Gastrocnemius medialis (tissue), 4 donors: ENCODE measurements at regions not wholly inside any gene's neighbourhood (a gene's known extent, or its start where the extent isn't known, plus 50 kb on each side); places are given as distances from the start of the nearest gene placed in this dataset.

Experiments used
- POLR2A ChIP-seq, 2 donors: fragments of 450-650 bp; IDR thresholded peaks; one replicate each; pipeline ENCODE4 v1.6.1; 2017; ENCODE audit warnings: antibody characterized with exemption in 2 of 2, mild to moderate bottlenecking in 2 of 2, moderate library complexity in 2 of 2
- TF ChIP-seq, protein P1 (sequence below), 5 experiments: fragments of 450-650 bp in 3 of 5; fragments of 200-600 bp in 2 of 5; sonication (generic) in 2 of 5; IDR thresholded peaks in 4 of 5; conservative IDR thresholded peaks in 1 of 5; 1 replicate in 4 of 5; 2 replicates in 1 of 5; pipeline ENCODE4 v1.5.1; 2016 to 2019; ENCODE audit warnings: antibody characterized with exemption in 5 of 5, mild to moderate bottlenecking in 3 of 5, moderate library complexity in 3 of 5

GRCh38 chr5:52455920-52456319 lies 331.8 kb upstream of the ITGA1 start:
- TF ChIP-seq, protein P1, sequence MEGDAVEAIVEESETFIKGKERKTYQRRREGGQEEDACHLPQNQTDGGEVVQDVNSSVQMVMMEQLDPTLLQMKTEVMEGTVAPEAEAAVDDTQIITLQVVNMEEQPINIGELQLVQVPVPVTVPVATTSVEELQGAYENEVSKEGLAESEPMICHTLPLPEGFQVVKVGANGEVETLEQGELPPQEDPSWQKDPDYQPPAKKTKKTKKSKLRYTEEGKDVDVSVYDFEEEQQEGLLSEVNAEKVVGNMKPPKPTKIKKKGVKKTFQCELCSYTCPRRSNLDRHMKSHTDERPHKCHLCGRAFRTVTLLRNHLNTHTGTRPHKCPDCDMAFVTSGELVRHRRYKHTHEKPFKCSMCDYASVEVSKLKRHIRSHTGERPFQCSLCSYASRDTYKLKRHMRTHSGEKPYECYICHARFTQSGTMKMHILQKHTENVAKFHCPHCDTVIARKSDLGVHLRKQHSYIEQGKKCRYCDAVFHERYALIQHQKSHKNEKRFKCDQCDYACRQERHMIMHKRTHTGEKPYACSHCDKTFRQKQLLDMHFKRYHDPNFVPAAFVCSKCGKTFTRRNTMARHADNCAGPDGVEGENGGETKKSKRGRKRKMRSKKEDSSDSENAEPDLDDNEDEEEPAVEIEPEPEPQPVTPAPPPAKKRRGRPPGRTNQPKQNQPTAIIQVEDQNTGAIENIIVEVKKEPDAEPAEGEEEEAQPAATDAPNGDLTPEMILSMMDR (IDR thresholded peaks at IDR 0.05 in 4 of 5, conservative IDR thresholded peaks at IDR 0.05 in 1 of 5) = no peak
- TF ChIP-seq POLR2A (IDR thresholded peaks at IDR 0.05) = no peak
